ENCODE measurements at regions not wholly inside any gene's neighbourhood (a gene's known extent, or its start where the extent isn't known, plus 50 kb on each side); places are given as distances from the start of the nearest gene placed in this dataset.

DNA sequence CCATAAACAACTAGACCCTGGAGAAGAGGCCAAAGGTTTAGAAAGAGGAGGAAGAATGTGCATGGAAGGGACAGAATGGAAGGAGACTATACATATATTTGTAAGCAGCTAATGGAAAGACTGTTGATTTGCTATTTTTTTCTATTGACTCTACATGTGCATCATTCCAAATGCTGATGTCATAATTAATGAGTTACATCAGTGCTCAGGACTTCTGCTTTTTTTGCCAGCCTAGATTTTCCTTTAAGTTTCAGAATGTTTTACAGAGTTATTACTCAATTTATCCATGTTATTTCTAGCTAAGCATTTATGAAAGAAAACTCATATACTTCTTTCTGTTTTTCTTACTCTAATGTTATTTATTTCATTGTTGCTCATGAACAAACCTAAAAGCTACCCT is 62.6 kb upstream of the VGLL3 start:
- TF ChIP-seq ZNF274 (IDR thresholded peaks at IDR 0.05; ENCODE audit: low read depth, low read length) (no peak), YY1 (IDR thresholded peaks at IDR 0.05; ENCODE audit: insufficient read depth, insufficient read length) (no peak)

All from NT2/D1 (cell line).